NCI-H524 (cell line): ENCODE measurements at regions not wholly inside any gene's neighbourhood (a gene's known extent, or its start where the extent isn't known, plus 50 kb on each side); places are given as distances from the start of the nearest gene placed in this dataset.
A peak's percentile ranks its signal among the peaks of the same experiment; 100 is the strongest.
"Not testable (repeated sequence)": the region's sequence is repeated elsewhere in the genome, so short reads cannot be mapped to it uniquely, and the experiment has no call there.

Source experiments
- DNase-seq, 2 experiments: peaks; one replicate each; lab custom pipeline; 2025; lab: John Stamatoyannopoulos, UW

GRCh38 chr2:4916094-4916493 lies 776.1 kb upstream of the SOX11 start:
- DNase-seq, result no peak

GRCh38 chr2:4930704-4931103 lies 761.5 kb upstream of the SOX11 start:
- DNase-seq, result peak; percentile 78 to 88

GRCh38 chr2:4931721-4932365 lies 760.3 kb upstream of the SOX11 start:
- no peak for DNase-seq

GRCh38 chr2:4935291-4935690 lies 756.9 kb upstream of the SOX11 start:
- not testable (repeated sequence) for DNase-seq

- DNase-seq, result no peak
Observed at GRCh38 chr2:4937550-4937949, 754.6 kb upstream of the SOX11 start.

GRCh38 chr2:4938206-4938605 lies 754.0 kb upstream of the SOX11 start:
- DNase-seq, result no peak

- DNase-seq, result no peak
Observed at GRCh38 chr2:4942441-4942840, 749.7 kb upstream of the SOX11 start.

- peak; percentile 54 to 89 for DNase-seq
Observed at GRCh38 chr2:4947911-4948310, 744.3 kb upstream of the SOX11 start.

- DNase-seq, result no peak
Observed at GRCh38 chr2:4951368-4951767, 740.8 kb upstream of the SOX11 start.

- no peak for DNase-seq
Observed at GRCh38 chr2:4959219-4959618, 733.0 kb upstream of the SOX11 start.

GRCh38 chr2:4962419-4962818 lies 729.8 kb upstream of the SOX11 start:
- DNase-seq, result no peak

- DNase-seq, result no peak
Observed at GRCh38 chr2:4963106-4963505, 729.1 kb upstream of the SOX11 start.

- DNase-seq, result no peak
Observed at GRCh38 chr2:4964001-4964540, 728.1 kb upstream of the SOX11 start.

- peak in 1 of 2 experiments; percentile 51 for DNase-seq
Observed at GRCh38 chr2:4964579-4964978, 727.6 kb upstream of the SOX11 start.

- no peak for DNase-seq
Observed at GRCh38 chr2:4965556-4966320, 726.4 kb upstream of the SOX11 start.

- DNase-seq, result no peak
Observed at GRCh38 chr2:4967206-4967605, 725.0 kb upstream of the SOX11 start.

GRCh38 chr2:4972472-4972871 lies 719.7 kb upstream of the SOX11 start:
- DNase-seq, result no peak

- no peak for DNase-seq
Observed at GRCh38 chr2:4973354-4973753, 718.8 kb upstream of the SOX11 start.

- DNase-seq, result no peak
Observed at GRCh38 chr2:4973973-4974372, 718.2 kb upstream of the SOX11 start.

GRCh38 chr2:4976407-4976806 lies 715.8 kb upstream of the SOX11 start:
- DNase-seq, result no peak

- DNase-seq, result no peak
Observed at GRCh38 chr2:4979111-4979510, 713.1 kb upstream of the SOX11 start.

GRCh38 chr2:4980995-4981394 lies 711.2 kb upstream of the SOX11 start:
- DNase-seq, result no peak

GRCh38 chr2:4981802-4982409 lies 710.3 kb upstream of the SOX11 start:
- no peak for DNase-seq
